Stimulated activated CD4-positive, alpha-beta T cell treated with anti-CD3 and anti-CD28 coated beads, Interleukin-2, amount 100 ng/mL, for 4 hours (primary cell): ENCODE measurements at regions not wholly inside any gene's neighbourhood (a gene's known extent, or its start where the extent isn't known, plus 50 kb on each side); places are given as distances from the start of the nearest gene placed in this dataset.

Experiments used
- DNase-seq: peaks from one replicate; pipeline ENCODE4 v3.0.0-alpha.2; 2020; ENCODE audit warnings: low read depth

DNA sequence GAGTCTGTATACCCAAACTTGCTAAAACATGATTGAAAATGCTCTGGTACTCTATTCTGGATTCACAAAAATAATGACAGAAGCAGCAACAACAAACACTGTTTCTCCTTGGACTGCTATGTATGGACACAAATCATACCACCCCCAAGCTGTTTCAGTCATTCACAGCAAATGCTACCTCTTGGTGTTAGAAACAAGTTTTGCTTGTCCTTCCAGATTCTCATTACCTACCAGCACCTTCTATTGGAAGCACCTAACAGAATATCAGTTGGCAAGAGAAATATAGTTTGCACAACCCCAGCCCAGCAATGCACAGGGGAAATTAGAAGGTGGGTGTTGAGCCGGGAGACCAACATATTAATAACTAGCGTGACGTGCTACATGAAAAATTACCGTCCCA lies 1950.9 kb downstream of the C4orf33 start:
- no peak for DNase-seq

DNA sequence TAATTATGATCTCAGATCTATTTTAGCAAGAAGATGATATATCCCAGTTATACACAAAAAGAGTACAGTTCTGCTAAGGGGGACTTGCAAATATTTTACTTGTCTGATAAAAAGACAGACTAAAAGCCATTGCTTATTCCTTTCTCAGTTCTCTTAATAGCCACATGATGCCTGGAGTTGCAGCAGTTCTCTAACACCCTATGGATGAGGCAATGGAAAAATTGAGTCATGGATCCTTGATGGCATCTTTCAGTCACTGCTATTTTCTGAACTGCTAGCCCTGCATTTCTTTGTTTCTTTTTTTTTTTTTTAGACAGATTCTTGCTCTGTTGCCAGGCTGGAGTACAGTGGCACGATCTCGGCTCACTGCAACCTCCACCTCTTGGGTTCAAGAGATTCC lies 1956.7 kb downstream of the C4orf33 start:
- DNase-seq = no peak

DNA sequence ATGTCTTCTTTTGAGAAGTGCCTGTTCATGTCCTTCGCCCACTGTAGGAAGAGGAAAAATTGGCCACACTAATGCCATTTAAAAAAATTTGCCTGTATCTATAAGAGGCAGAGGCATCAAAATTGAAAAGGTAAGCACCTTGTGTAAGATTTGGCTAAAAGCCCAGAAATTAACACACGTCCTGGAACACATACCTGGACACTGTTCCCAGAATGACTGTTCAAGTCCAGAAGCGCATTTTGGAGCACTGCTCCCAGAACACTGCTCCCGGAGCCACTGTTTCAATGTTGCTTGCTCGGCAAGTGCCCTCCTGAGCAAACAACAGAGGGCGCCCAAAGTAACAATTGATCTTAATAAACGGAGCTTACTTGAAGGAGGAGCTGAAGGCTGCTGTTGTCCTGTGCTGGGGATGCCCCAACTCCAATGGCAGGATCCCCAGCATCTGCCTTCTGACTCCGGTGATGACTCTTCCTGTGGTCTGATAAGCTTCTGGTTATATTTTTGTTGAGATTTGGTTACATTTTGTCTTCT lies 1958.6 kb downstream of the C4orf33 start:
- no peak for DNase-seq

DNA sequence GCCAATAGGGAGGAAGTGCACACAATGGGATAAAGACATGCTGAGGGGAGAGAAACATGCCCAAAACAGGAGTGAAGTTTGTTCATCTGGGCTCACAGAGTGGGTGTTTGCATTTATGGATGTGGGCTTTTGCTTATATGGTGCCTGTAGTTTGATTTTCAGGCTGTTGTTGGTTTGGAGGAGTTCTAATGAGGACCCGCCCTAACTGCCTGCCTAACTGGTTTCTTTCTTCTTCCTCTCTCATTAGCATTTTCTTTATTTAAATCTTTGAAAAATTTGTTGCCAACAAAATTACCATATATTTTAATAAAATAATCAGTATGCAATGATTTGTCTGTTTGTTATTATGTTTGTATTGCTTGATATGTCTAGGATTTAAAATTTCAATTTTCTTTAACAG lies 1965.8 kb downstream of the C4orf33 start:
- DNase-seq = no peak

DNA sequence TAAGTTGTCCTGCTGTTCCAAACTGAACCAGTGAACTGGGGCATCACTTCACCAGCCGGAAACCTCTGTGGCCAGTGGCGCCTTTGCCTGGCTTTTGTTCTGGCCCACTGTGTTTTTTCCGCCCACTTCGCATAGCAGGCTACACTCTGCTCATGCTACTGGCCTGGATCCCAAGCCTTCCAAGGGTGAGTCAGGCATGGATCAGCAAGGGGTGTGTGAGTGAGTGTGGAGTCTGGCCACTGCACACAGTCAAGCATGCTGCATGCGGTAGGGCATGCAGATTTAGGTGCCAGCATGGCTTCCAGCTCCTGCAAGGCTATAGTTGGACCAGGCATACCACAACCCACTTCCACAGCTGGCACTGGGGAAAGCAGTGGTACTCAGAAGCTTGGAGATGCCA lies 1967.9 kb downstream of the C4orf33 start:
- DNase-seq = no peak

DNA sequence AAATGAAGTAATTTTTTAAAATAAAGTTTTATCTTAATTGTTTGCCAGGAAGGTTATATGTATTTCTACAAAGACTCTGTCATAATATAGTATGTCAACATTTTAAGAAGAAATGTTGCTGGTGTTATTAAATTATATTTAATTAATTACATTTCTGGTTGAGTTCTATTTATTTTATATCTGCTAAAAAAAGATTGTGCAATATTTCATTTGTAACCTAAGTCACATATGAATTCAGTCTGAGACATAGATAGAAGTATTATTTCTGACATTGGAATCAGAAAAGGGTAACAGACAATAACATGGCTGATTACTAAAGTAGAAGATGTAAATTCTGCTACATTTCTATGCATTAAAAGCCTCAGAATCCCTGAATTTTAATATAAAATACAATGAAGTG lies 1985.1 kb downstream of the C4orf33 start:
- DNase-seq = no peak

DNA sequence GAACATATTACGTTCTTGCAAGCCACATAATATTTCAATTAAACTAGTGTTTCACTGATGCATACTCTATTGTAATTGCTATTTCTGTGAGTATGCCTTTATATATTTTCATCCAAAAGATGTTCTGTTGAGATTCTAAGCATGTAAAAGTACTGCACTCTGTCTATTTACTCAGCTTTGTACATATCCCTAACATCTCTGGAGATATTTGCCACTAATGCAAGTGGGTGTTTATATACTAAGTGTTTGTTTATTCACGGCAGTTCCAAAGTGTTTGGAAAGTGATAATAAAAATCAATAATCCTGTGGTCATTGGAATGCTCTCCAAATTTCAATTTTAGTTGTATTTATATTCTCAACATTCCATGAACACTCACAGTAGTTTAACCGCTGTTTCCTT lies 1989.0 kb downstream of the C4orf33 start:
- no peak for DNase-seq

DNA sequence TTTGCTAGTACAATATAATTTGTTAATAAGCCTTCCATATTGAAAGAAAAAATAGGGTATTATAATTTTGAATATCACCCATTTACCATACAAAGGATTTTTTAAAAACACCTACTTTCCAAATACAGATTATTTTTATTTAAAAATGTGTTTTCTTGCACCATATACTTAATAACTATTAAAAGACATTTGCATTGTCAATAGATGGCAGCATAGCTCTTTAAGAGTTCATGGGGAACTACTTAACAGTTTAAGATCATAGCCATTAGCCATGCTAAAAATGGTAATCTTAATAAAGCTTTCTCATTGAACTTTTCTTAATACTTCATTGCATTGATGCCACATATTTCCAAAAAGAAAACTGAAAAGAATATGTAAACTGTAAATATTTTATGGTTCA lies 1995.9 kb downstream of the C4orf33 start:
- no peak for DNase-seq

DNA sequence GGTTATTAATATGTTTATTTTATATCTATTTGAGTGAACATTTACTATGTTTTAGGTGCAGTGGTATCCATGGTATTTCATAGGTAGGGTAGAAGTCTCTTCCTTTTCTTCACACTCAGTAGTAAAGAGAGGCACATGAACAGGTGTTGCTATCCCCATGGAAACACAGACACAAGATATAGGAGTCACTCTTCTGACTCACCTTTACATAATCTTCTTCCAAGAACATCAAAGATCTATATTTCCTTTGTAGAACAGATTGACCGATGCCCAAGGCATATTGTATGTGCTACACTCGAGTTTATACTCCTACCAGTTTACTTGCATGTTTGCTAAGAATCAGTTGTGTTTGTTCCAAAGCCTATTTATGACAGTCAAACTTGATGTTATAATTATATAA lies 1997.4 kb downstream of the C4orf33 start:
- DNase-seq = no peak

DNA sequence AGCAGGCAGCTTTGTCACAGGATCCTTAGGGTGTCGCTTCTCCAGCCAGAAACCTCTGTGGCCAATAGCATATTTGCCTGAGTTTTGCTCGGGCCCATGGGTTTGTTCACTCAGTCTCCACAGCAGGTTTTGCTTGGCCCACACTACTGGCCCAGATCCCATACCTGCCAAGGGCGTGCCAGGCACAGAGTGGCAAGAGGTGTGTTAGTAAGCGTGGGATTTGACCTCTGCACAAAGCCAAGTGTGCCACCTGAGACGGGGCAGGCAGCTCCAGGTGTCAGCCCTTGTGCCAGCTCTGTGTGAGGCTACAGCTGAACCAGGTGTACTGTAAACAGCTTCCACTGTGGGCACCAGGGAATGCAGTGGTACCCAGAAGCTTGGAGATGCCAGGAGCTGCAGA lies 2003.0 kb downstream of the C4orf33 start:
- DNase-seq = no peak

DNA sequence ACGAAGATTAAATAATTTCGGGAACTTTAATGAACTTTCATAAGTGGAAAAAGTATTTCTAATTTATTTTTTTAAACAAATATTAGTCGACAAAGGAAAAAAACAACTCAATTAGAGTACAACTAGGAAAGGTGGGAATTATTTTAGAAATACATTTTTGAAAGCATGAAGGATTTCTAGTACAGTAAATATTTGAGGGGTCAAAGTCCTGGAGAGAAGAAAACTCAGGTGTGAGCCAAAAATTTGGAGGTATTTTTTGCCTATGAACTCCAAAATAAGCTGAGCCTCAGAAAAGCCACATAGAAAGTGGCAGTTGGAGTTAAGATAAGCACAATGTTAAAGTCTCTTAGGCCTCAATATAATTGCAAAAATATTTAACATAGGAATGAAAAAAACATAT lies 2017.3 kb downstream of the C4orf33 start:
- DNase-seq = no peak

DNA sequence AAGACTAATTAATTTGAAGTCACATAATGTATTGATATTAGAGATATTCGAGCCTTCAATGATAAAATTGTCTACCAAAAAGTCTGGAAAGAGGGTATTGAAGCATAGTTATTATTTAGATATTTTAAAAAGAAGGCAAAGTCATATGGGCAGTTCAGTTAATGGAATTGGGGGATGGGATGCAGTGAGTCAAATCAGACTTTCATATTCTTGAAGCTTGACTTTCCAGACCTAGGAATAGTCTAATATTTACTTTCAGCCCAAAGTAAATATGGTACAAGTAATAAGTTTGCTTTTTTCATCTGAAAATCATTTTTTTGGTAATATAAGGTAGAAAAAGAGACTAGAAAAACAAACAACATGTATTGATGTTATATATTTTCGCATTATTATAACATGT lies 2017.8 kb downstream of the C4orf33 start:
- DNase-seq = no peak

DNA sequence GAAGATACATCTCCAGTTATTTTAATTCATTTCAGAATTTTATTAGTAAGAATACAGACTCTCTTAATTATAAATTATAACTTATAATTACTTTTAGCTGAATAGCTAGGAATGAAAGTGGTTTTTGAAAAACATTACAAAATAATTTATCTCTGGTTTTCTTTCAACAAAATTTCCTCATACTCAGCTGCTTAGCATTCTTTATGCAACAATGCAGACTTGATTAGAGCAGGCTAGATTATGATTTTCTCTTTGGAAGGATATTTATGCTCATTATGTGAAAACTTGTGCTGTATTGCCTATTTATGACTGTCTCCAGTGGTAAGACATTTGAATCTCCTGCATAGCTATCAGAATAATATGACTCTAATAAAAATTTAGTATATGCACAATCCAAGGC lies 2023.7 kb downstream of the C4orf33 start:
- no peak for DNase-seq

DNA sequence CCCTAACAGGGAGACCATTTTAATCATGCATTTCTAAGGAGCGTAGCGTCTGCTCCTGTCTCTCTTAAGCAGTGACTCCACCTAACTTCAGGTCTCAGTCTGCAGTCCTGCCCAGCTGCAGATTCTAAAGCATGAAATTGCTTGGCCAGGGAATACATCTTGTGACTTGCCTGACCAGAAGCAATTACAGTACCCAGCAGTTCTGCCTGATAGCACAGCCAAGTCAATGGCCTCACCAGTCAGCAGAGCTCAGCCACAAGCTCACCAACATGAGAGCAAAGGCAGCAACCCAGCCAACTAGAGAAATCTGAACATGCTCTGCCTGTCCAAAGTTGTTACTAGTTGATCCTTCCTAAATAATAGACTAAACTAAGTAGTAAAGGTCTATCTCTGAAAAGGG lies 2011.9 kb upstream of the PCDH10 start:
- DNase-seq = no peak

DNA sequence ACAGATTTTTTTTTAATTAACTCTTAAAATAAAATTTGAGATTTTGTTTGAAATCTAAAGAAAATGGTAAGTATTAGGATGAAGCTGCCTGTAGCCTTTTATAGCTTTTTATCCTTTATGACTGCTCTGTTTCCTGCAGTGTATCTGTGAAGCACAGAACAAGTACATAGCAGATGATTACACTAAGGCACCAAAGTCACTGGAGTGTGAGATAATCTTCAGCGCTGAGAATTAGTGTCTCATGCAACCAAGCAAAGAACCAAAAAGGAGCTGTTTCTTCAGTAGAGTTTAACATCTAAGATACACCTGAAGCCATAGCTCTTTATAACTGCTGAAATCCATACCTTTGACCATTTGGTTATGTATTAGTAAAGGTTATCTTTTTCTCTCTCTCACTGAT lies 1989.8 kb upstream of the PCDH10 start:
- DNase-seq = no peak

DNA sequence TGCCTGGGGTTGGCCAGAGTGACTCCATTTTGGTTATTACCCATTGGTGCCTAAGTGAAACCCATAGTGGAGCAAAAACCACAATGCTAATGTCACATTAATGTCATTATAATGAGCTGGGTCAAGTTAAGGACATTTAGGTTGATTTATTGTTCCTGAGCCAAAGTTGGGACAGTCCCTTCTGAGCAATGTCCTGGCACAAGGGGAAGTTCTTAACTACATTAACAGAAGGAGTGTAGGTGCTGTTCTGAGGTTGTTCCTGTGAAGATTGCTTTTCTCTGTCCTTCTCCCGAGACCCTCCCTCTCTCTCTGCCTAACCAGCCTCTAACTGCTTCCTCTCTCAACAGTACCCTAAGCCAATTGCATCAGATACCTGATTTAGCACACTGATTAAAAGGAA lies 1956.8 kb upstream of the PCDH10 start:
- no peak for DNase-seq

DNA sequence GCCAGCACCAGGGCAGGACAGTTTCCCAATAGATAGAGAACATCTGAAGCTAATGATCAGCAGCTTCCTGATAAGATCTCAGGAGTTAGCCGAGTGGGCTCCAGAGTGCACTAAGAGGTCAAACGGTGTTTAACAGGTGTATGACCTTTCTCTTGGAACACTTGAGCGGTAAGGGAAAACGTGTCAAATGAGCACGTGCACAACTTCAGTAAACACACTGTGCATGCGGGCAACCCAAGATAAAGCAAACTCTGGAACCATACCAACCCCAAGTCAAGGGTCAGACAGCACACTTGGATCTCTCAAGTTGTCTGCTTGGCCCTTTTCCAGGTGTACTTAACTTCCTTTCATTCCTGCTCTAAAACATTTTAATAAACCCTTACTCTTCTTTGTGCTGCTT lies 1941.5 kb upstream of the PCDH10 start:
- no peak for DNase-seq

DNA sequence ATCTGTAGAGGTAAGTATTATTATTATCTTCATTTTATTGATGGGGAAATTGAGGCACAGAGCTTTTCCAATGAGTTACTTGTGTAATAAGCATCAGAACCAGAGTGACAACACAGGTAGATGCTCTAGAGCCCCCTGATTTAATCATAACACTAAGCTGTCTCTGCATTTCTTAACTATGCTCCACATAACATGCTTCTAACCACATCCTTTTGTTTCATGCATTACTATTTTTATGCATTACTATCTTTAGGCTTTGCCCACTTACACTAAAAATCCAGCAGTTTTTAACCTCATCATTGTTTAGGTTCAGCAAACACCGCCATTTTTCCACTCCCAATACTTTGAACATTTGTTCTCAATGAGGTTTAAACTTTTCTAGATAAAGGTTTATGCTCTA lies 1900.8 kb upstream of the PCDH10 start:
- no peak for DNase-seq

DNA sequence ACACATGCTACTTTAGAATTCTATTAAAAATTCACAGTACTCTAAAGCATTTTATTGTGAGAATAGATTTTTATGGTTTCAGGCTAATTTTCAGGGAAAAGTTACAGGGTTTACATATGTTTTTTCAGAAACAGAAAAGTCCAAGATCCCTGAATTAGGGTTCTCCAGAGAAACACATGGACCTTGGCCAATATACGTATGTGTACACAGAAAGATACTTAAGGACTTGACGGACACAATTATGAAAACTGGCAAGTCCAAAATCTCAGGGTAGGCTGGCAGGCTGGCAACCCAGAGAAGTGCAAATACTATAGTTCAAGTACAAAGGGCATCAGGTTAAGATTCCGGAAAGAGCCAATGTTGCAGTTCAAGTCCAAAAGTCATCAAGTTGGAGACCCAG lies 1897.8 kb upstream of the PCDH10 start:
- DNase-seq = no peak

DNA sequence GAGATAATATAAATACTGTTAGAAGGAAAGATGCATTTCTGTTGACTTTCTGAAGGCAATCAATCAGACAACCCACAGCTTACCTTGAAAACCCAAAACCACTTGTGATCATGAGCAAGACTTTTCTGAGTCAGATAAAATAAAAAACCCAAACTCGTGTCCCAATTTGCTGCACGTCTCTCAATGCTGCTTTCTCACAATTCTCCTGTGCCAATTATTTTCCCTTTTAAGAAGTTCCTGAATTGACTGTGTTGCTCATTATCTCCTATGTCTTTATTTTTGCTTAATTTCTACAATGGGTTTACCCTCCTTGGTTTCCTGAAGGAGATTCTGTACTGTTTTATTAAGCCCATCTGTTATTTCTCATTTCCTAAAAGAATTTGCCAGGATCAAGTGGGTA lies 1891.9 kb upstream of the PCDH10 start:
- no peak for DNase-seq

DNA sequence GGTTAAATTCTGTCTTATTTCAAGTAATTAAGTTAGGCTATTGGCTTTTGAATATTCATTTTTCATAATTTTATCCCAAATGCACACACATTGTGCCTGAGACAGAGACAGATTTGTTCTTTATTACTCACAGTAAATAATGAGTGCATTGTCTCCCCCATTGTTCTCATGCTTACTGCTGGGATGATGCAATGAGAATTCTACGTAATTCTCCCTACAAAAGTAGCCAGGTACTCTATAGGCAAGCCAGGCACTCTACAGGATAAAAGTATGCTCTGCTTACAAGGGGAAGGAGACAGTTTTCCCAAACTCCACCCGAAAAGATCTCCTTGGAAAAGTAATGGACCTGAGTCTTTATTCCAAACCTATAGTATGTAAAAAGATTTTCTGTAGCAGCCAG lies 1890.7 kb upstream of the PCDH10 start:
- no peak for DNase-seq

DNA sequence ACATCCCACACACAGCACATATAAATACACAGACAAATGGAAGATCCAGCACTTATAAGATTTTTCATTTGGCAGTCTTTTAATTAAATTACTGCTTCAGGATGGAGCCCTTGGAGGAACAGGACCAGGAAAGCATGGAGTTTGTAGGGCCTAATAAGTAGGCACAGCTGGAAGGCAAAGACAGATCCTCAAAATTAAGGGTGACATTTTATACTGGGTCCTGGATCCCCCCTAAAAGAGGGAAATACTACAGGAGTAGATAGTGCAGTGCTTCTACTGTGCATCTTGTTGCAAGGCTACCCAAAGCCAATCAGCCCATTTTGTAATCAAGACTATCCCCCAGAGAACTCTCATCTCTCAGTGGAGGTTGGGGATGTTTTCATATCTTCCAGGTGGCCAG lies 1860.7 kb upstream of the PCDH10 start:
- no peak for DNase-seq

DNA sequence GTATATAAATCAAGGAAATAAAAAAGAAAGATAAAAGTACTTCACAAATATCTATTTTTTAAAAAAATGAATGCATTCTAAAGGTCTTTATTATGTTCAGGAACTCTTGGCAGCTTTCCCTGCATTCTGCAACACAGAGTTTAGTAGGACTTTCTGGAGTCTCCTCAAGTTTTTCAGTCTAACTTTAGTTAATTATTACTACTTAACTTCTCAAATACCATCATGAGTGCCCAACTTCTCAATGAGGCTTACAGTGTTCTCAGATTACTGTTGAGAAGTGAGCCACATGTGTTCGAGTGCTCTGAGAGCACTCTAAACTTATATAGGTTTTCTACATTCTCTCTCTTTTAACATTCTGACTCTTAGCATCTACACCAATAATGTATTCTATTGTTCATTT lies 1852.9 kb upstream of the PCDH10 start:
- DNase-seq = no peak

DNA sequence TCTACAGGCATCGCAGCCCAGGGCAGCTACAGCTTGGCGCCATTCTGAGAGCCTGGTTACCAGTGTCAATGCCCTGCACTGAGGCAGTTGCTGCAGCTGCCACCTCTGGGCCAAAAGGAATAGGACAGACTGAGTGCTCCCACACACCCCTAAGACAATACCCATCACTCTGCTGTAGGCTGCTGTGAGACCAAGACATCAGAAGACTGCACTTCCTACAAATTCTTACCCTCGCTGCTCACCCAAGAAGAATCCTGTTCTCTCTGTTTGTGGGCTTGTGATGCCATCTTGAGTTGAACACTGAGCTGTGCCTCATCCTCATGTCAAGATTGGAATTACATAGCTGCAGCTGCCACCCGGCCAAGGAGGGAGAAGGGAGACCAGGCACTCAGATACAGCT lies 1847.0 kb upstream of the PCDH10 start:
- DNase-seq = no peak

DNA sequence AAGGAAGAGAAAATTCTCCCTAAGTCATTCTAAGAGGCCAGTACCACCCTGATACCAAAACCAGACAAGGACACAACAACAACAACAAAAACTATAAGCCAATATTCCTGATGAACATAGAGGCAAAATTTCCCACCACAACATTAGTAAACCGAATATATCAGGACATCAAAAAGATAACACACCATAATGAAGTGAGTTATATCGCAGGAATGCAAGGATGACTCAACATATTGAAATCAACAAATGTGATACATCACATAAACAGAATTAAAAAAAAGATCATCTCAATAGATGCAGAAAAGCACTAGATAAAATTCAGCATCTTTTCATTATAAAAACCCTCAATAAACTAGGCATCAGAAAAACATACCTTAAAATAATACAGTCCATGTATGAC lies 1844.4 kb upstream of the PCDH10 start:
- no peak for DNase-seq
